NCI-H345 treated with DMSO at 0.1 percent for 48 hours (cell line): ENCODE measurements at regions not wholly inside any gene's neighbourhood (a gene's known extent, or its start where the extent isn't known, plus 50 kb on each side); places are given as distances from the start of the nearest gene placed in this dataset.
"Not testable (repeated sequence)": the region's sequence is repeated elsewhere in the genome, so short reads cannot be mapped to it uniquely, and the experiment has no call there.

Experiments
- DNase-seq: peaks from one replicate; lab custom pipeline; 2025; ENCODE audit not compliant: unreplicated experiment; lab: John Stamatoyannopoulos, UW

DNA sequence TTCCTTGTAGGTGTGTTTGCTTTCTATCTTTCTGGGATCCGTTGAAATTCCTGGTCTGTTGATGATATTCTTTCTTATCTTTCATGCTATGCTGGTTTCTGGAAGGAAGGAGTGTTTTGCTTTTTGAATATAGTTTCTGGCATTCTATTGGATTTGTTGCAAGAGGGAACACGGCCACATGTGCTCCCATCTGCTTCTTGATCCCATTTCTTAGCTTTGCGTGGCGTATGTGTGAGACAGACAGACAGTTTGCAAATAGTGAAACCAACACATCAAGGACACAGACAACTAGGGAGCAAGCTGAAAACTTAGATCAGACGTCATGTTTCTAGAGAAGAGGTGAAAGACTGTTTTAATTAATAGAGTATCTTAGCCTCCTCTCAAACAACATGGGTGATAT, 261.9 kb upstream of the PUDP start:
- no peak for DNase-seq

- no peak for DNase-seq
Observed at GRCh38 chrX:7399373-7399772, 251.4 kb upstream of the PUDP start.

GRCh38 chrX:7390441-7390840, 242.5 kb upstream of the PUDP start:
- DNase-seq = no peak

GRCh38 chrX:7389576-7389975, 241.6 kb upstream of the PUDP start:
- DNase-seq = no peak

GRCh38 chrX:7385131-7385530, 237.2 kb upstream of the PUDP start:
- DNase-seq = no peak

GRCh38 chrX:7378406-7378805, 230.5 kb upstream of the PUDP start:
- DNase-seq = no peak

GRCh38 chrX:7372825-7373525, 225.0 kb upstream of the PUDP start:
- DNase-seq = no peak

- no peak for DNase-seq
Observed at GRCh38 chrX:7362111-7362510, 214.2 kb upstream of the PUDP start.

DNA sequence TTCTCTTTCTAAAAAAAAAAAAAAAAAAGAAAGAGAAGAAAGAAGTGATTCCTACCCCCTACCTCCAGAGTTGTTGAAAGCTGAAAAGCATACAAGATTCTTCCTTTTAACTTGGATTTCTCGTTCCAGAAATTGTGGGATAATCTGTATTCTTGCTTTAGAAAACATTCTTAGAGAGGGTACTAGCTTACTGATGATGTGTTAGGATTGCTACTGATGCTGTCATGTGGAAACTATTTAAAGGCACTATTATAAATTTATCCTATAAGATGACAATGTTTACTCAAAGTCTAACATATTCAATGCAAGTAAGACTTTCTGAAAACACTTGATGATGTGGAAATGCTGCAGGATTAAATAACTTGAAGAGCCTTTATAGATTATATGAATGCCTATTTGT, 204.0 kb upstream of the PUDP start:
- DNase-seq = no peak

- DNase-seq = peak; percentile 35
Observed at GRCh38 chrX:7347465-7347864, 199.5 kb upstream of the PUDP start.

DNA sequence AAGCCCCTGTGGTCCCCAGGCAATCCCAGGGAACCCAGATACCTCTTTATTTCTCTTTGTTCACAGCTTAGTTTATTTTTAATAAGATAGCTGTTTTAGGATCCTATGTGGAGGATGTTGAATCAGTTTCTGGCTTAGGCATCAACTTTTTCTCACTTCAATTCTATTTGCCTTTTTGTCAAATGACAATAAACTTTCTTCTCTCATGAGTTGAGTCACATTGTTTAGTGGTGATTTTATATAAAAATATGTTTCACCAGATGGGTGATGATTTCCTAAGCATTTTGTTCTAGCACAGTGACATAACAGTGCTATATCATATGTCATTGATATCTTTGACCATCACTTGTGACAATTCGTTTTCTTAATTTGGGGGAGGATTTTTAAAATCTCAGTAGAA, 198.1 kb upstream of the PUDP start:
- no peak for DNase-seq

GRCh38 chrX:7343181-7343580, 195.2 kb upstream of the PUDP start:
- no peak for DNase-seq

- not testable (repeated sequence) for DNase-seq
Observed at GRCh38 chrX:7335816-7336362, 187.9 kb upstream of the PUDP start.

- no peak for DNase-seq
Observed at GRCh38 chrX:7334253-7334935, 186.4 kb upstream of the PUDP start.

- DNase-seq = no peak
Observed at GRCh38 chrX:7330971-7331746, 183.2 kb upstream of the PUDP start.

DNA sequence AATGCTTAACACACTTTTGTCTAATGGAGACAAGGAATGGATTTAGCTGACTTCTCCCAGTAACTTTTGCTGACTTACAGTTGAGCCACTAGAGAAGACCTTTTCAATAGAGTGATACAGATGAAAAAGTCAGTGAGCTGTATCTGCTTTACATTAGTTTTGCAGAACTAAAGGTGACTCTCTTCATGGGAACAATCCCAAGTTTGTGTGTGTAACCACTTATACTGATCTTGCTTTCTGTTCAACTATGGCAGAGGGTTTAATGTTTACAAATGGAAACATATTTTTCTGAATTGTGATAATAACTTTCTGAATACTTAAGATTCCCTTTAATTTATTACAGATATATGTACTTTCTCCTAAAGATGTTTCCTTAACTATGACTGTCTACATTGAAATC, 182.6 kb upstream of the PUDP start:
- DNase-seq = no peak

- DNase-seq = no peak
Observed at GRCh38 chrX:7318661-7319060, 170.7 kb upstream of the PUDP start.

GRCh38 chrX:7318241-7318640, 170.3 kb upstream of the PUDP start:
- no peak for DNase-seq

DNA sequence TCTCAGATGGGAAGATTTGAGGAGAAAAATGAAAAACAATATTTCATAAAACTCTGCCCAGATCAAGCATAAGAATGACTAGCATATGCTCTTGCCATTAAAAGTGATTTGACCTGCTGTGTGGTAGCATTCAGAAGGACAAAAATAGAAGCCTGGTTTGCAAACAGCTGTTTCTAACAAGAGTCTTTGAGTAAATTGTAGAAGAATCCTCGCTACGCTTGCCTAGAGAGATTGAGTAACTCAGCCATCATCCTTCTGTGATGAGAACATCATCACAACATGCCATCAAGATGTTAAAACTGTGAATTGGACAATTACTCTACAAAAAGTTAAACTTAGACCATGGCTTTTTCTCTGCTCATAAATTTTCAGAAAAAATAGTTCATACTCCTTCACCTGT, 168.9 kb upstream of the PUDP start:
- no peak for DNase-seq

DNA sequence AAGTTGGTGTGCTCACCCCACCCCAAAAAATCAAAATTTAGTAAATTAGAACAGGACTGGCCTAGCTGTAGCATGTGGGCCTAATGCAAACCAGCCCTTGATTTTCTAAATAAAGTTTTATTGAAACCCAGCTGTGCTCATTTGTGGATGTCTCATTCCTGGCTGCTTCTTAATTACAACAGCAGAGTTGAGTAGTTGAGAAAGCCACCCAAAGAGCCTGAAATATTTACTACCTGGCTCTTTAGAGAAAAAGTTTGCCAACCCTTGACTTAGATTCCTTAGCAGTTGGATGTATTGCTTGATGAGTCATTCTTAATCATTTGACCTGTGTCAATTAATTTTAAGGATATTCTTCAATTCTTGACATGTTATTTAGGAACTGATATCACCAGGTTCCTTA, 168.3 kb upstream of the PUDP start:
- no peak for DNase-seq

GRCh38 chrX:7314425-7314824, 166.5 kb upstream of the PUDP start:
- DNase-seq = no peak

DNA sequence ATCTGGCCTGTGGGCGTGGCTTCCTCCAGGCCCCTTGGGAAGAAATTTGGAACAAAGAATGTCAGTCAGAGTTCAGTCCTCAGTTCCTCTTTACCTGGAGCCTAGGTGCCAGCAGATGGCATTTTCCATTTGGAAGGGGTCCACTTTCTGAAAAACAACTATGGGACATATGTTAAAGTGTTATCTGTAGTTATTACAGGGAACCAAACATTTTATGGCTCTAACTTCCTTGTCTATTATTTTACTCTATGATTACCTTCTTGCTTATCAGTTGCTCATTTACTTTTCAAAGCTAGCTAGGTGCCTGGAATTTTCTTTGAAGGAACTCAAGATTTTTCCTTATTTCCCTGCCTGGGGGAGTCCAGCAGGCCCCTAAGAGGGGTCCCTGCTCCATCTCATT, 159.8 kb upstream of the PUDP start:
- DNase-seq = no peak
